OCI-LY7 (cell line): ENCODE measurements at regions not wholly inside any gene's neighbourhood (a gene's known extent, or its start where the extent isn't known, plus 50 kb on each side); places are given as distances from the start of the nearest gene placed in this dataset.

Experiments
- EZH2phosphoT487 ChIP-seq: fragments of 200-600 bp; sonication (generic); IDR thresholded peaks from 2 replicates; pipeline ENCODE4 v1.6.1; 2018; ENCODE audit warnings: low read depth, borderline replicate concordance, mild to moderate bottlenecking, mixed run types, antibody characterized with exemption, low read length, moderate library complexity, mixed read lengths
- TF ChIP-seq, protein P1 (sequence below): fragments of 200-600 bp; sonication (generic); conservative IDR thresholded peaks from 2 replicates; pipeline ENCODE4 v1.5.1; 2014; ENCODE audit warnings: mild to moderate bottlenecking, antibody characterized with exemption, low read length, moderate library complexity, mixed read lengths

DNA sequence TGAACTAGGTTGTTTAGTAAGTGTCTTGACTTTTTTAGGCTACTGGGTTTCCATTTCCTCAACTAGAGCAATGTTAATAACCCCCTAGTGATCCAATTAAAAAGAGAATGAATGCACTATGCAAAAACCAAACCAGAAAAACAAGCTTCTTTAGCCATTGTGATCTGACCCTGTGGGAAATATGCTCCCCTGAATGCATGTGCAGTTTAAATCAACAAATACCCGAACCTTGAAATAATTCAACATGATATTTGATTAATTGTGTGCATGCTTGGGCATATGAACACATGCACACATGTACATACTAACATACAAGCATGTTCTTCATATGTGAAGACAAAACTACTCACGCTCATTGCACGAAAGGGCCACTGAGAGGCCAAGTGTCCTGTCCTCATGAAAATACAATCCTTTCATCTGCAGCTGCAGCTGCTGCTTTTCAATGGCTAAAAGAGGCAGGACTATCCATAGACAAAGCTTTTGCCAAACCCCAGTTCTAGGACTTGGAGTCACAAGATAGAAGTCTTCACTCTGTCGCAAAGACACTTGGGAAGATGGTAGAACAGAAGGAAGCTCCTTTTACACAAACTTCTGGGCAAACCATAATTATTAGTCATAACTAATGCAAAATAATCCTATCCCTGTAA, 207.1 kb upstream of the POU3F2 start:
- TF ChIP-seq, protein P1, sequence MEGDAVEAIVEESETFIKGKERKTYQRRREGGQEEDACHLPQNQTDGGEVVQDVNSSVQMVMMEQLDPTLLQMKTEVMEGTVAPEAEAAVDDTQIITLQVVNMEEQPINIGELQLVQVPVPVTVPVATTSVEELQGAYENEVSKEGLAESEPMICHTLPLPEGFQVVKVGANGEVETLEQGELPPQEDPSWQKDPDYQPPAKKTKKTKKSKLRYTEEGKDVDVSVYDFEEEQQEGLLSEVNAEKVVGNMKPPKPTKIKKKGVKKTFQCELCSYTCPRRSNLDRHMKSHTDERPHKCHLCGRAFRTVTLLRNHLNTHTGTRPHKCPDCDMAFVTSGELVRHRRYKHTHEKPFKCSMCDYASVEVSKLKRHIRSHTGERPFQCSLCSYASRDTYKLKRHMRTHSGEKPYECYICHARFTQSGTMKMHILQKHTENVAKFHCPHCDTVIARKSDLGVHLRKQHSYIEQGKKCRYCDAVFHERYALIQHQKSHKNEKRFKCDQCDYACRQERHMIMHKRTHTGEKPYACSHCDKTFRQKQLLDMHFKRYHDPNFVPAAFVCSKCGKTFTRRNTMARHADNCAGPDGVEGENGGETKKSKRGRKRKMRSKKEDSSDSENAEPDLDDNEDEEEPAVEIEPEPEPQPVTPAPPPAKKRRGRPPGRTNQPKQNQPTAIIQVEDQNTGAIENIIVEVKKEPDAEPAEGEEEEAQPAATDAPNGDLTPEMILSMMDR: no peak
- TF ChIP-seq EZH2phosphoT487: no peak
